DND-41 (cell line): ENCODE measurements at regions not wholly inside any gene's neighbourhood (a gene's known extent, or its start where the extent isn't known, plus 50 kb on each side); places are given as distances from the start of the nearest gene placed in this dataset.

Experiments
- ATAC-seq: fragments of 200-7000 bp; cut with Tn5 transposase; 3 replicates; pipeline ENCODE4 v1.9.1; 2021; ENCODE audit warnings: low read depth; ENCODE audit not compliant: insufficient read depth
- DNase-seq: peaks from one replicate; pipeline ENCODE4 v3.0.0-alpha.2; 2020
- H2AFZ ChIP-seq: 2 replicates; pipeline ENCODE4 v1.6.0; 2012; ENCODE audit warnings: low read depth, low read length
- H3K27ac ChIP-seq: 2 replicates; pipeline ENCODE4 v1.5.1; 2012; ENCODE audit warnings: low read length, inconsistent platforms
- H3K27me3 ChIP-seq: fragments of 200-600 bp; sonication (generic); 2 replicates; pipeline ENCODE4 v1.6.0; 2012; ENCODE audit warnings: low read length, mild to moderate bottlenecking, inconsistent platforms; ENCODE audit not compliant: insufficient read depth, poor library complexity
- H3K36me3 ChIP-seq: 2 replicates; pipeline ENCODE4 v1.5.1; 2012; ENCODE audit warnings: low read length, inconsistent platforms; ENCODE audit not compliant: insufficient read depth
- H3K4me1 ChIP-seq: 2 replicates; pipeline ENCODE4 v1.5.1; 2012; ENCODE audit warnings: mild to moderate bottlenecking, low read length; ENCODE audit not compliant: insufficient read depth
- H3K4me2 ChIP-seq: 2 replicates; pipeline ENCODE4 v1.6.0; 2012; ENCODE audit warnings: mild to moderate bottlenecking, moderate library complexity, low read length, inconsistent platforms; ENCODE audit not compliant: insufficient read depth
- H3K4me3 ChIP-seq, 2 experiments: fragments of 200-600 bp in 1 of 2; shearing (Covaris generic) in 1 of 2; 2 replicates each; pipeline ENCODE4 v1.5.1; 2012 to 2016; ENCODE audit warnings: inconsistent platforms in 2 of 2, low read length in 2 of 2, mild to moderate bottlenecking in 2 of 2, low read depth in 1 of 2, moderate library complexity in 1 of 2
- H3K79me2 ChIP-seq: 2 replicates; pipeline ENCODE4 v1.6.0; 2012; ENCODE audit warnings: low read length, inconsistent platforms; ENCODE audit not compliant: insufficient read depth
- H3K9ac ChIP-seq: 2 replicates; pipeline ENCODE4 v1.6.0; 2012; ENCODE audit warnings: low read depth, mild to moderate bottlenecking, inconsistent platforms, low read length, moderate library complexity
- H3K9me3 ChIP-seq: 2 replicates; pipeline ENCODE4 v1.5.1; 2012; ENCODE audit warnings: low read length, moderate library complexity, mild to moderate bottlenecking, inconsistent platforms; ENCODE audit not compliant: insufficient read depth, severe bottlenecking
- H4K20me1 ChIP-seq: 2 replicates; pipeline ENCODE4 v1.6.0; 2012; ENCODE audit warnings: low read length; ENCODE audit not compliant: insufficient read depth
- CTCF ChIP-seq: IDR thresholded peaks from 2 replicates; pipeline ENCODE4 v1.5.1; 2012; ENCODE audit warnings: borderline replicate concordance, low read length, moderate library complexity, mild to moderate bottlenecking; ENCODE audit not compliant: poor library complexity, severe bottlenecking; ENCODE audit errors: extremely low read depth
- EZH2 ChIP-seq: IDR thresholded peaks from 3 replicates; pipeline ENCODE4 v1.6.1; 2012; ENCODE audit warnings: borderline replicate concordance, low read depth, mild to moderate bottlenecking, moderate library complexity, low read length, inconsistent platforms; ENCODE audit not compliant: severe bottlenecking

GRCh38 chr12:107826276-107826675 is 51.8 kb downstream of the ASCL4 start:
- ATAC-seq (no peak), DNase-seq (no peak)
- TF ChIP-seq CTCF: no peak
- TF ChIP-seq EZH2: no peak
- no peaks in the 10 kb centered on the region for H4K20me1 ChIP-seq
- H3K4me1 ChIP-seq: no peaks in the 10 kb centered on the region
- H3K27me3 ChIP-seq: peaks cover 2% of the 10 kb centered on the region
- no peak overlapping the region for H3K9ac ChIP-seq
- H3K79me2 ChIP-seq: no peaks in the 10 kb centered on the region
- H3K27ac ChIP-seq: no peak overlapping the region
- H3K4me3 ChIP-seq: no peak overlapping the region
- H3K4me2 ChIP-seq: no peak overlapping the region
- H3K36me3 ChIP-seq: no peaks in the 10 kb centered on the region
- peaks cover 9% of the 10 kb centered on the region for H3K9me3 ChIP-seq
- H2AFZ ChIP-seq: no peak overlapping the region

GRCh38 chr12:107829271-107829670 is 54.8 kb downstream of the ASCL4 start:
- no peak for DNase-seq

GRCh38 chr12:107832441-107832840 is 57.9 kb downstream of the ASCL4 start:
- no peak overlapping the region for H2AFZ ChIP-seq
- H3K36me3 ChIP-seq: no peaks in the 10 kb centered on the region
- H3K79me2 ChIP-seq: no peaks in the 10 kb centered on the region
- DNase-seq (no peak), ATAC-seq (no peak)
- H3K9me3 ChIP-seq: no peaks in the 10 kb centered on the region
- TF ChIP-seq CTCF: no peak
- no peak for TF ChIP-seq EZH2
- H4K20me1 ChIP-seq: no peaks in the 10 kb centered on the region
- H3K4me2 ChIP-seq: no peak overlapping the region
- no peak overlapping the region for H3K27ac ChIP-seq
- peaks cover 9% of the 10 kb centered on the region for H3K27me3 ChIP-seq
- H3K9ac ChIP-seq: no peak overlapping the region
- no peaks in the 10 kb centered on the region for H3K4me1 ChIP-seq
- H3K4me3 ChIP-seq: no peak overlapping the region

More at GRCh38 chr12:107829271-107829670, 54.8 kb downstream of the ASCL4 start:
- H3K27me3 ChIP-seq: peaks cover 9% of the 10 kb centered on the region
- no peaks in the 10 kb centered on the region for H3K36me3 ChIP-seq
- H2AFZ ChIP-seq: no peak overlapping the region
- no peak overlapping the region for H3K4me2 ChIP-seq
- no peak overlapping the region for H3K9ac ChIP-seq
- no peak for TF ChIP-seq CTCF
- no peak for TF ChIP-seq EZH2
- H3K9me3 ChIP-seq: peaks cover 9% of the 10 kb centered on the region
- no peak overlapping the region for H3K27ac ChIP-seq
- H3K79me2 ChIP-seq: no peaks in the 10 kb centered on the region
- ATAC-seq: no peak
- no peaks in the 10 kb centered on the region for H3K4me1 ChIP-seq
- H3K4me3 ChIP-seq: no peak overlapping the region
- H4K20me1 ChIP-seq: no peaks in the 10 kb centered on the region

- Histone ChIP-seq H3K36me3 (no peaks in the 10 kb centered on the region), H2AFZ (no peak overlapping the region), H3K9ac (no peak overlapping the region), H3K4me1 (no peaks in the 10 kb centered on the region), H3K9me3 (no peaks in the 10 kb centered on the region), H3K4me2 (no peak overlapping the region), H3K27me3 (peaks cover 12% of the 10 kb centered on the region), H4K20me1 (no peaks in the 10 kb centered on the region), H3K27ac (no peak overlapping the region), H3K79me2 (no peaks in the 10 kb centered on the region), H3K4me3 (no peak overlapping the region)
- DNase-seq (no peak), ATAC-seq (no peak)
- TF ChIP-seq EZH2 (no peak), CTCF (no peak)
These were observed 65.7 kb downstream of the ASCL4 start for GRCh38 chr12:107840186-107840585.
